ENCODE measurements at regions not wholly inside any gene's neighbourhood (a gene's known extent, or its start where the extent isn't known, plus 50 kb on each side); places are given as distances from the start of the nearest gene placed in this dataset.

DNA sequence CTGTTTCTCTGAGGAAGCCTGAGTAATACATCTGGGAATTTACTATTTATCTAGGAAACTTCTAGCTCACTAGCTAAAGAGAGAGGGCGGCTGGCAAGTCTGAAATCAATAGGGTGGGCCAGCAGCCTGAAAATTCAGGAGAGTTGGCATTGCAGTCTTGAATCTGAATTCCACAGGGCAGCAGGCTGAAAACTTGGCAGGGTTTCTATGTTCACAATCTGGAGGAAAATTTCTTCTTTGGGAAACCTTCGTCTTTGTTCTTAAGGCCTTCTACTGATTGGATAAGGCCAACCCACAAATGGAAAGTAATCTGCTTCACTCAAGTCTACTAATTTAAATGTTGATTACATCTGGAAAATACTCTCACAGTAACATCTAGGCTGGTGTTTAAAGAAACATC is 101.0 kb upstream of the COG2 start:
- no peak for TF ChIP-seq POLR2A (IDR thresholded peaks at IDR 0.05; ENCODE audit: low read depth, low read length)
- no peak for TF ChIP-seq TAF1 (IDR thresholded peaks at IDR 0.05; ENCODE audit: borderline replicate concordance, low read depth, low read length)
- no peak for TF ChIP-seq POLR2AphosphoS5 (IDR thresholded peaks at IDR 0.05; ENCODE audit: low read depth, low read length)
- DNase-seq (ENCODE audit: insufficient read length) (no peak), FAIRE-seq (no peak)

DNA sequence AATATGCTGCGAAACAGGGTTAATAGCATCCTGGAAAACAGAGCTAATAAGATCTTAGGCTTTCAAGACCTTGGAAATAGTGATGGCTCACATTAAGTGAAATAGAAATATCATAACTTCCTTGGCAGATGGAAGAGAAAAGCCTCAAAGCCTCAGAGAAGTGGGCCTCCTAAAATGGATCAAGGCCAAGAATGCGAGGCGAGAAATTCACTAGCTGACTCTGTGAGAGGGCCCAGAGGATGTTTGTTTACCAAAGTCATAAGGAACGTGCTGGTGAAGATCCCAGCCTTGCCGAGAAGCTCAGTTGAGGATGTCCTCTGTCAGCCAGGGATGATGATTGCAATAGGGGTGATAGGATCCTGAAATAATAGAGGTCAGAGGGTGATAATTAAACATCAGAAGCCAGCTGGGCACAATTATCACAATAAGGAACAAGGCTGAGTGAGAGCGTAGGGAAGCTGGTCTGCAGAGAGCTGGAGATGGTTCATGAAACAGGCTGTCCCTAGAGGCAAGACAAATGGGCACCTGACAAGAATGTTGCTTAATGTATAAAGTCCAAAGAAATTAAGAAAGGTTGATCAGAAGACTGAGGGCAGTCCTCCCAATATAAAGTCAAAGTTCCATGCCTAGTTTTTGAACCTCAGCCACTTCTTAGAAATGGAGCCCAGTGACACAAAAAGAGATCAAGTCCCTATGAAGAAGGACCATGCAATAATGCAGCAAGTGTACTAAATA is 101.7 kb upstream of the COG2 start:
- DNase-seq (ENCODE audit: insufficient read length) (no peak), FAIRE-seq (no peak)
- TF ChIP-seq POLR2A (IDR thresholded peaks at IDR 0.05; ENCODE audit: low read depth, low read length) = no peak
- no peak for TF ChIP-seq TAF1 (IDR thresholded peaks at IDR 0.05; ENCODE audit: borderline replicate concordance, low read depth, low read length)
- TF ChIP-seq POLR2AphosphoS5 (IDR thresholded peaks at IDR 0.05; ENCODE audit: low read depth, low read length) = no peak

DNA sequence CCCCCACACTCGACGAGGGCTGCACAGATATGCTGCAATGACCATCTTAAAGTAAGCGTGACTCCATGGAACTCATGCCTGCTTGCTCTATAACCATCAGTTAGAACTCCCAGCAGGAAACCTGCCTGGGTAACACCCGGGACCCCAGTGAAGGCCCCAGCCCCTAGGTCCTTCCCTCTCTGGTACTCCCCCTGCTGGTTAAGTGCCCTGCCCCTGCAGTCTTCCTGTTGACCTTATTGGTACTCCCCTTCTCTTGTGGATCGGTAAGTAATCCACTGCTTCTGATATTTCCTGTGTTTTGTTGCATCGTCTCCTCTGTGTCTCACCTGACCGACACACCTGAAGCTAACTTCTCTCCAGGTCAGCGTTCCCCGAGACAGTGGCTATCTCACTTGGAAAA is 104.8 kb upstream of the COG2 start:
- FAIRE-seq = no peak
- DNase-seq (ENCODE audit: insufficient read length) = no peak
- no peak for TF ChIP-seq POLR2AphosphoS5 (IDR thresholded peaks at IDR 0.05; ENCODE audit: low read depth, low read length)
- no peak for TF ChIP-seq TAF1 (IDR thresholded peaks at IDR 0.05; ENCODE audit: borderline replicate concordance, low read depth, low read length)
- TF ChIP-seq POLR2A (IDR thresholded peaks at IDR 0.05; ENCODE audit: low read depth, low read length) = no peak

DNA sequence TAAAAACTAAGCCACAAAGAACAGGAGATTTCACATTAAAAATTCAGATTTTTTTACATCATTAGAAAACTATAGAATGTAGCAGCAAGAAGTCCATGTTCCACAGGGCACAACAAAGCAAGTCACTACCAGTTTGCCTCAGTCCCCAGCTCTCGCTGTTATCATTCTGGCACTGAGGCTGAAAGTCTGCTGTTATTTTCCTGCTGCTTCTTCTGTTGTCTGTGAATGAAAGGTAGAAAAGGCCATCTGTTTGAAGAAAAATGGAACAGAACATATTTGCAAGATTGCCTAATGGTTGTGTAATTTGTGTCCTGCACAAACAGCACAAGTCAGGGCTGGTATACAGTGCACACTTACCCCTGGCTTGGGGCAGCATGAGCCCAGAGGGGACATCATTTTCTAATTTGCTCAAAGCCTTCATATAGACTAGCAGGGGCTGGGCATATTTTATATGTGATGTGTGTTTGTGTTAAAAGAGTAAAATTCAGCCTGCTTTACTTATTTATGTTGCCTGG is 105.6 kb upstream of the COG2 start:
- no peak for TF ChIP-seq POLR2AphosphoS5 (IDR thresholded peaks at IDR 0.05; ENCODE audit: low read depth, low read length)
- TF ChIP-seq POLR2A (IDR thresholded peaks at IDR 0.05; ENCODE audit: low read depth, low read length) = no peak
- TF ChIP-seq TAF1 (IDR thresholded peaks at IDR 0.05; ENCODE audit: borderline replicate concordance, low read depth, low read length) = no peak
- FAIRE-seq (no peak), DNase-seq (ENCODE audit: insufficient read length) (no peak)

DNA sequence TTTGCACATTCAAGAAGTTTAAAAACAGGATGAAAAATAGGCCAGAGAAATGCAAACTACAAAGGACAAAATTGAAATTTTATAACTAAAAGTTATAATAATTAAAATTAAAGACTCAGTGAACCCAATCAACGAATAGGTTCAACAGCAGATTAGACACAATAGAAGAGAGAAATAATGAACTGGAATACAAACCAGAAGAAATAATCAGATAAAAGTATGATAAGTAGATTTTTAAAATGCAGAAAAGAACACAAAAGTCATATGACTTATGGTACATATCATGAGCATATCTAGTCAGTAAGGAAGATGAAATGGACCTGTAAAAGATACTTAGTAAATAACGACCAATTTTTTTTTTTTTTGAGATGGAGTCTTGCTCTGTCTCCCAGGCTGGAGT is 108.1 kb upstream of the COG2 start:
- DNase-seq (ENCODE audit: insufficient read length) (no peak), FAIRE-seq (no peak)
- TF ChIP-seq POLR2AphosphoS5 (IDR thresholded peaks at IDR 0.05; ENCODE audit: low read depth, low read length) (no peak), TAF1 (IDR thresholded peaks at IDR 0.05; ENCODE audit: borderline replicate concordance, low read depth, low read length) (no peak), POLR2A (IDR thresholded peaks at IDR 0.05; ENCODE audit: low read depth, low read length) (no peak)

DNA sequence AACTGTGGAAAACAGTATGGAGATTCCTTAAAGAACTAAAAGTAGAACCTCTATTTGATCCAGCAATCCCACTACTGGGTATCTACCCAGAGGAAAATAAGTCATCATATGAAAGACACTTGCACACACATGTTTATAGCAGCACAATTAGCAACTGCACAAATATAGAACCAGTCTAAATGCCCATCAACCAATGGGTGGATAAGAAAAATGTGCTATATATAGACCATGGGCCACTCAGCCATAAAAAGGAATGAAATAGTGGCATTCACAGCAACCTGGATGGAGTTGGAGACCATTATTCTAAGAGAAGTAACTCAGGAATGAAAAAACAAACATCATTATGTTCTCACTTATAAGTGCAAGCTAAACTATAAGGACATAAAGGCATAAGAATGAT is 105.0 kb upstream of the PGBD5 start:
- no peak for TF ChIP-seq TAF1 (IDR thresholded peaks at IDR 0.05; ENCODE audit: borderline replicate concordance, low read depth, low read length)
- TF ChIP-seq POLR2A (IDR thresholded peaks at IDR 0.05; ENCODE audit: low read depth, low read length) = no peak
- TF ChIP-seq POLR2AphosphoS5 (IDR thresholded peaks at IDR 0.05; ENCODE audit: low read depth, low read length) = no peak
- FAIRE-seq = no peak
- DNase-seq (ENCODE audit: insufficient read length) = no peak

DNA sequence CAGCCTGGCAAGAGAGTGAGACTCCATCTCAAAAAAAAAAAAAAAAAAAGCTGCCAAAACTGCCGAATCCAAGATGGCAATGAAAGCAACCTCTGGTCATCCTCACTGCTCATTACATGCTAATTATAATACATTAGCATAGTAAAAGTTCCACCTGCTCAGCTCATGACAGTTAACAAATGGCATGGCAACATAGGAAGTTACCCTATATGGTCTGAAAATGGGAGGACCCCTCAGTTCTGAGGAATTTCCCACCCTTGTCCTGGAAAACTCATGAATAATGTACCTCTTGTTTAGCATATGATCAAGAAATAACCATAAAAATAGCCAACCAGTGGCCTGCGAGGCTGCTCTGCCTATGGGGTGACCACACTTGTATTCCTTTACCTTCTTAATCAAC is 93.1 kb upstream of the PGBD5 start:
- DNase-seq (ENCODE audit: insufficient read length) = no peak
- no peak for TF ChIP-seq POLR2AphosphoS5 (IDR thresholded peaks at IDR 0.05; ENCODE audit: low read depth, low read length)
- no peak for FAIRE-seq

DNA sequence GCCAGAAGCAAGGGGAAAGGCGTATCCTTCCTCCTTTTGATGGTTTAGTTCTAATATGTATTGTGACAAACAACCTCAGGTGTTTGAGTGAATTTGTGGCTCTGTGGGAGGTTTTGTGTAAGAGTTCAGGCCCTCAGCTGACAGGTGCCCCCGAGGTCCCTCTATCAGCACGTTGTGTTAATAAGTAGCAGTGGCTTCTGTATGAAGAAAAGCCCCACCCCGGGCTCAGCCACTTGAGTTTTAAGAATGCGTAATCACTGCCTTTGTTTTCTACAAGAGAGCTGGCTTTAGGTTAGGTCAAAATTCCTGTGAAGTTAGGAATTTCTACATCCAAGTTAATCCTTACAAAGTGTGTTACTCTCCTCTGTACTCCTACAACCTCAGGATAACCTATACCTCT is 92.4 kb upstream of the PGBD5 start:
- no peak for DNase-seq (ENCODE audit: insufficient read length)
- TF ChIP-seq TAF1 (IDR thresholded peaks at IDR 0.05; ENCODE audit: borderline replicate concordance, low read depth, low read length) (no peak), POLR2A (IDR thresholded peaks at IDR 0.05; ENCODE audit: low read depth, low read length) (no peak), POLR2AphosphoS5 (IDR thresholded peaks at IDR 0.05; ENCODE audit: low read depth, low read length) (no peak)
- no peak for FAIRE-seq

DNA sequence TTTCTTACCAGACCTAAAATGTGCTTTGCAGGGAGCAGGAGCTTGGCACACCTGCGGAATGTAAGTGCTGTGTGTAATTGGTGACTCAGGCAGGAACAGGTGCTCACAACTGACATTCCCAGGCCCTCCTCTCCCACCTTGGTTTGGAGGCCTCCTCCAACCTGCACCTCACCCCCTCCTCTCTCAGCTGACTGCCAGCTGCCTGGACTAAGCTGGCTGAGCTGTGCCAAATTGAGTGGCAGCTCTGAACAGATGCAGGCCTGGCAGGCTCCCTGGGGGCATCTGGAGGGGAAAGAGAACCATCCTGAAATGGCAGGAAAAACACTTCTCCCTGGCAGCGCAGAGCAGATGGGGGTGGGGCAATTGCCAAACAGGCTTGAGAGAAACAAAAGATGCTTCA is 91.7 kb upstream of the PGBD5 start:
- TF ChIP-seq POLR2AphosphoS5 (IDR thresholded peaks at IDR 0.05; ENCODE audit: low read depth, low read length) (no peak), TAF1 (IDR thresholded peaks at IDR 0.05; ENCODE audit: borderline replicate concordance, low read depth, low read length) (no peak), POLR2A (IDR thresholded peaks at IDR 0.05; ENCODE audit: low read depth, low read length) (no peak)
- DNase-seq (ENCODE audit: insufficient read length) = no peak
- no peak for FAIRE-seq

DNA sequence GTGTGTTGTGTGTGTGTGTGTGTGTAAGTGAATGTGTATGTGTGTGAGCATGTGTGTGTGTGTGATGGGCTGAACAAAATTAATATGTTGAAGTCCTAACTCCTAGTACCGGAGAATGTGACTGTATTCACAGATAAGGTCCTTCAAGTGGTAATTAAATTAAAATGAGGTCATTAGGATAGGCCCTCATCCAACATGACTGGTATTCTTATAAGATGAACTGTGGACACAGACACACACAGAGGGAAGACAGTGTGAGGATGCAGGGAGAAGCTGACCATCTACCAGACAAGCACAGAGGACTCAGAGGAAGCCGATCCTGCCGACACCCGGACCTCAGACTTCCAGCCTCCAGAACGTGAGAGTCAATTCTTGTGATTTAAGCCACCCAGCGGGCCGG is 91.2 kb upstream of the PGBD5 start:
- no peak for TF ChIP-seq POLR2AphosphoS5 (IDR thresholded peaks at IDR 0.05; ENCODE audit: low read depth, low read length)
- no peak for TF ChIP-seq POLR2A (IDR thresholded peaks at IDR 0.05; ENCODE audit: low read depth, low read length)
- TF ChIP-seq TAF1 (IDR thresholded peaks at IDR 0.05; ENCODE audit: borderline replicate concordance, low read depth, low read length) = no peak
- FAIRE-seq (no peak), DNase-seq (ENCODE audit: insufficient read length) (no peak)

DNA sequence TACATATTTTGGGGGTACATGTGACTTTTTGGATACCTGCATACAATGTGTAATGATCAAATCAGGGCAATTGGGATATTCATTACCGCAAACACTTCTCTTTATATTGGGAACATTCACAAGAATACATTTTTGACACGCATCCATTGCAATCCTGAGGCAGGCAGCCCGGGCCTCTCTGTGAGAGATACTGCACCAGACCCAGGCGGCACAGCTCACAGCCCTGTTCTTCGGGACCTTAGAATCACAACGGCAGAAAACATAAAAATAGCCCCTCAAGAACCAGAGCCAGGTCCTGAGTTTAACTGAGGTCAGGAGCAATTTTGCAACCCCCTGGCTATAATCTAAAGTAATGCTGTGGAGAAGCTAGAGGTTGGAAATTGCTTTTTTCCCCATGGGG is 90.8 kb upstream of the PGBD5 start:
- DNase-seq (ENCODE audit: insufficient read length) (no peak), FAIRE-seq (no peak)
- TF ChIP-seq POLR2AphosphoS5 (IDR thresholded peaks at IDR 0.05; ENCODE audit: low read depth, low read length) (no peak), POLR2A (IDR thresholded peaks at IDR 0.05; ENCODE audit: low read depth, low read length) (no peak), TAF1 (IDR thresholded peaks at IDR 0.05; ENCODE audit: borderline replicate concordance, low read depth, low read length) (no peak)

DNA sequence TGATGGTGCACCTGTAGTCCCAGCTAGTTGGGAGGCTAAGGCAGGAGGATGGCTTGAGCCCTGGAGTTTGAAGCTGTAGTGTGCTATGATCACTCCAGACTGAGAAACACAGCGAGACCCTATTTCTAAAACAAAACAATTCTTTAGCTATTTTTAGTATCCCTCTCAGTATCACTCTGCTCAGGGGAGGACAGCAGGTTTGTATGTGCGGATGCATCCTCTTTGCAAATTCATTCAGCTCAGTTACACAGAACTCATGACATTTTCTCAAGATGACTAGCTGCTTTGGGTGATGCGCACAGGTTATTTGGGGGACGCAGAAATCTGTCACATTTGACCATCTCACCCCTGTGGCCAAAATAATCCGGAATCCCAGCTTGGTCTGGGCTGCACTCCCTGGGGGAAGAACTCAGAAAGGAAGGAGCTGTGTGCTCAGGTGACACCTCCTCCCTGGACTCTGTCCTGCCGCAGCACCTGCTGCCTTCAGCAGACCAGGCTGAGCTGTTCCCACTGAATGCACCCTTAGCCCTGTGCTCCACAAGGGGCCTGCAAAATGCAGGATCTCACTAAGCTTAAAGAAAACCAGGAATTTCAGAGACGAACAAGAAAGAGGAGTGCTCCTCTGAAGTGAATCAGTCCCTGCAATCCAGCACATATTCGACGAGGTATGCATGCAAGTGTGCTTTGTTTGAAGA is 89.5 kb upstream of the PGBD5 start:
- TF ChIP-seq POLR2A (IDR thresholded peaks at IDR 0.05; ENCODE audit: low read depth, low read length) = no peak
- no peak for TF ChIP-seq TAF1 (IDR thresholded peaks at IDR 0.05; ENCODE audit: borderline replicate concordance, low read depth, low read length)
- TF ChIP-seq POLR2AphosphoS5 (IDR thresholded peaks at IDR 0.05; ENCODE audit: low read depth, low read length) = no peak
- DNase-seq (ENCODE audit: insufficient read length) (no peak), FAIRE-seq (no peak)
